GM21529 (cell line): ENCODE measurements at regions not wholly inside any gene's neighbourhood (a gene's known extent, or its start where the extent isn't known, plus 50 kb on each side); places are given as distances from the start of the nearest gene placed in this dataset.
"Not testable (repeated sequence)": the region's sequence is repeated elsewhere in the genome, so short reads cannot be mapped to it uniquely, and the experiment has no call there.

ENCODE experiments used
- ATAC-seq: cut with Tn5 transposase; IDR thresholded peaks from one replicate; pipeline ENCODE4 v1.9.1; 2021; ENCODE audit not compliant: unreplicated experiment

DNA sequence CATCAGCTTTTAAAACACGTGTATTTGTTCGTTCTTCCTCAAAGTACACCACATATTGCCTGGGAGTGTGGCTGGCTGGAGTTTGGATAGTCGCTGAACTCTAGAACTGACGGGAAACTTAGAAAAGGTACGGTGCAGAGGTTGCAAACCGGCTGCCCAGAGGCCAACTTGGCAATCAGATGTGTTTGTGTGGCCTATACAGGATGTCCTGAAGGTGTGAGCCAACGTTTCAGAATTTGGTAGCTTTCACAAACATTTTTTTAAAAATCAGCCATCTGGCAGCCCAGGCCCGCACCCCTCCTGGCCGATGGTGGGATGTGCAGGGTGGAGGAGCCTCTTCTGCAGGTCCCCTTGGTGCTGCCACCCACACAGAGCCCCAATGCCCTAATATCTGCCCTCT is 73.6 kb upstream of the SLC25A33 start:
- ATAC-seq, result no peak

DNA sequence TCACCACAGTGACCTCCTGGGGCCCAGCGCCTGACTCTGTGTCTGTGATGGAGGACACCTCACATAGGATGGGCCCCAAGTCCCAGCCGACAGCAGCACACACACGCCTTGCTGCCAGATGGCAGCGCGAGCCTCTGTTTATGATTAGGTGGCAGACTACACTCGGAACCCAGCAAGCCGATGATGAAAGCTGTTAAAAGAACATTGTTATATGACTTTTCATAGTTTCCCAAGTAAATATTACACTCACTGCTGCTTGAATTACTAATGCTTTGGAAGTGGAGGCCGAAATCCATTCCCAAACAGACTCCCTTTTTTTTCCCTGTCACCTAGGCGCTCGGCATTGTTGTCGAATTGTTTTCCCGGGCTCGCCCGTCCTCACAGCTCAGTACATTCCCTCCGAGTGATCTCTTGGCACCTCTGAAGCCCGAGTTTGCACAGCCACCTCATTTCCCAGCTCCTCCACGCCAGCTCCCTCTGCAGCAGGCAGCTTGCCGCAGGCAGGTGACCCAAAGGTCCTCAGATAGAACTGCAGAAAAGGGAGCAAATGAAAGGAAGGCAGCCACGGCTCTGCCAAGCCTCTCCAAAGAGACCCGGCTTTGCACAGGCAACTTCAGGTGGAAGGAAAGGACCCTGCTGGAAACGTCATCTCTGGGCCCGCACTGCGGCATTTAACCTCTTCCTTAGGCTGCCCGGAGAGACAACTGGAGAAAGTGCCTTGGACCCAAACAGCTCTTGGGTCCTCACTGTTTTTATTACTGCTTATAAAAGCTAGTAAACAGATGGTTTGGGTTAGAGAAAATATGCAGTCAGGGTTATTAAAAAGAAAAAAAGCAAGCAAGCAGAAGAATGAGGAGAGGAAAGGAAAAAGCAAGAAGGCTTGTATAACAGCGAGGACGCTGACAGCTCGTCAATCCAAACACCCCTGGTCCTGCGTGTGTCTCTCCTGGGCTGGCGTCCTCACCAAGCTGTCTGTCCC is 72.2 kb upstream of the SLC25A33 start:
- ATAC-seq, result no peak

GRCh38 chr1:9469882-9470281 is 69.4 kb upstream of the SLC25A33 start:
- ATAC-seq, result not testable (repeated sequence)

GRCh38 chr1:9471679-9472078 is 67.6 kb upstream of the SLC25A33 start:
- ATAC-seq, result no peak

- no peak for ATAC-seq
Measured at GRCh38 chr1:9472386-9473031, 66.8 kb upstream of the SLC25A33 start.

DNA sequence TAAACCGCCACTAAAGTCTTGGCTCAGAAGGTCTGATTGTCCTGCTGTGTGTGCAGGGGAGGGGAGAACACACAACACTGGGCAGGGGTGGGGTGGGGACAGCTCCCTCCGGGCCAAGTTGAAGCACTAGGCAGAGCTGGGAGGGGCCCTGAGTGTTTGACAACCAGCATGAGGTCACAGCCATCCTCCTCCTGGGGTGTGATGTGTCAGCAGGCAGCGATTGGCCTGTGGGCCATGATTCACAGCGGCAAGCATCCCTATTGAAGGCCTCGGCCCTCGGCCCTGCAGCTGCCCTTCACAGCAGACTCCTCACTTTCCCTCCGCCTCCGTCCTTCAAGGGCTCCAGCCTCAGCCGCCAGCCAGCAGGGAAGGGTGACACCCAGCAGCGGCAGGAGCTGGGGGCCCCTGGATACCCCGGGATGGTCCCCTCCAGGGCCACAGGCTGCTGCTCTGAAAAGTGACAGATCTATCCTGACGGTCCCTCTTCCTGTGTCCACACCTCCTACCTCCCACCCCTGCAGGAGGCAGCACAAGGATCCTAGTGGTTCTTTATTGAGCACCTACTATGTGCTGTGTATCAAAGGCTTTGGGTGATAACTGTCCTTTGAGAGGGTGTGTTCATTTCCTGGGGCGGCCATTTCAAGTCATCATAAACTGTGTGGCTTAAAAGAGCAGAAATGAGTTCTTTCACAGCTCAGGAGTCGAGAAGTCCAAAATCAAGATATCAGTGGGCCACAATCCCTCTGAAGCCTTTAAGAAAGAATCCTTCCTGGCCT is 66.0 kb upstream of the SLC25A33 start:
- ATAC-seq, result no peak

DNA sequence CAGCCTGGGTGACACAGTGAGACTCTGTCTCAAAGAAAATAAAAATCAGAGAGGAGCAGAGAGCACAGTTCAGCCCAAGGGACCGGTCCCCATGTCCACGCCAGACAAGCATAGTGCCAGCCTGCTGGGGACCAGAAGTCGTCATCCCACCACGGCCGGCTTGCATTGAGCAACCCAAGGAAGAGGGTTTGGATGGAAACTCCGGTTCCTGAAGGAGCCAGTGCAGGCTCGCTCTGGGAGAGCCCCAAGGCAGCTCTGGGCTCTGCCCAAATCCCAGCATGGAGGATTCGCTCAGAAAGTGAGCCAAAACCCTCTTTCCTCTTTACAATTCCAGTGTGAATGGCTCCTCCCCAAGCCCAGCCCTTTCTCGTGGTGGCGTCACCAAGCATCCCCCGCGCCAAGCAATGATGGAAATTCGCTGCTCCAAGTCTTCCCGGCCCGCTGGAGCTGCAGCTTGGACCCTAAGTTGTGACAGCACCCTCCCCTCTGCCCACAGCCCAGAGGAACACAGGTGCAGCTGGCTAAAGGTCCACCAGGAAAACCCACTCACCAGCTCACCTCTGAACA is 64.1 kb upstream of the SLC25A33 start:
- no peak for ATAC-seq

DNA sequence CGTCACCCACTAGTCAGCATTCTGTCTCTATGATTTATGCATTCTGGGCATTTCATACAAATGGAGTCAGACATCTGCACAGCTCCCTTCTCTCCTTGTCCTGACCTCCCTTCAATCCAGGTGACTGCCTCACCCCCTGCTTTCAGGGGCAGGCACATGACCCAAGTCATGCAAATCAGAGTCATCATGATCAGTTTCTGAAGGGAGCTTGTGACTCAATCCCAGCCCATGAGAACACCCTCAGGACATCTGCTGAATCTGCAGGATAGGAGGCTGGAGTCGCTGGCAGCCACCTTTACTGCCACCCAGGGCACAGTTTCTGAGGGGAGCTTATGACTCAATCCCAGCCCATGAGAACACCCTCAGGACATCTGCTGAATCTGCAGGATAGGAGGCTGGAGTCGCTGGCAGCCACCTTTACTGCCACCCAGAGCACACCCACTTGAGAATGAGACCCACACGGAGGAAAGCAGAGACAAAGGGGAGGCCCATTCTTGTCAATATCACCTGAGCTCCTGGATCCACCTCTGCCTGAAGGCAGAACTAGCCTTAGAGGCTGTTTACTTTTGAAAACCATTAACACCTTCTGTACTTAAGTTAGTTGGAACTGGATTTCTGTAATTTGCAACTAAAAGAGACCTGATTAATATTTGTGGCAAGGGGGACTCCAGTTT is 62.3 kb upstream of the SLC25A33 start:
- ATAC-seq, result no peak

- no peak for ATAC-seq
Measured at GRCh38 chr1:9477535-9477934, 61.7 kb upstream of the SLC25A33 start.

DNA sequence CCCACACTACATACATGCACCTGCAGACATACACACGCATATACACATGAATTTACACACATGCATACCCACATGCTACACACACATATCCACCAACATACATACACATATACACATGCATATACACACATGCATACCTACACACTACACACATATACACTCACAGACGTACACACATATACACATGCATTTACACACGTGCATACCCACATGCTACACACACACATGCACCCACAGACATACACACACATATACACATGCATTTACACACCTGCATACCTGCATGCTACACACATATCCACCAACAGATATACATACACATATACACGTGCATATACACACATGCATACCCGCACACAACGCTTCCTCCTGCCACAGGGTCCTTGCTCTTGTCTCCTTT is 61.2 kb upstream of the SLC25A33 start:
- no peak for ATAC-seq

DNA sequence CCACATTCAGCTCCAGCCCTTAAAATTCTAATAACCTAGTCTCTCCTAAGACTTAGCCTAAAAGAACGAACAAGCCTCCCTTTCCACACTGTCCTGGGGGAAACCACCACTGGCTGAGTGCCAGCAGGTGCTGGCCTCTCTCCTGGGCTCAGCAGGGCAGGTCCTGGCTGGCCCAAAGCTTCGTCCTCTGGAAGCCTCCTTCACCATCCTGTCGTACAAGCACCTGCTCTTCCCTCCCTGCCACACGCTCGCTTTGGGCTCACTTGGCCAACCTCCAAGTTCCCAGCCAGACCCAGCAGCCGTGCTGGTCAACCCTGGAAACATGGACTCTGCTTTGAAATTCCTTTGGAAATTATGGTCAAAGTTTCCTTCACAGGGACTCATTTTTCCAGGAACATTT is 58.2 kb upstream of the SLC25A33 start:
- no peak for ATAC-seq

GRCh38 chr1:9482403-9482802 is 56.9 kb upstream of the SLC25A33 start:
- ATAC-seq, result no peak

DNA sequence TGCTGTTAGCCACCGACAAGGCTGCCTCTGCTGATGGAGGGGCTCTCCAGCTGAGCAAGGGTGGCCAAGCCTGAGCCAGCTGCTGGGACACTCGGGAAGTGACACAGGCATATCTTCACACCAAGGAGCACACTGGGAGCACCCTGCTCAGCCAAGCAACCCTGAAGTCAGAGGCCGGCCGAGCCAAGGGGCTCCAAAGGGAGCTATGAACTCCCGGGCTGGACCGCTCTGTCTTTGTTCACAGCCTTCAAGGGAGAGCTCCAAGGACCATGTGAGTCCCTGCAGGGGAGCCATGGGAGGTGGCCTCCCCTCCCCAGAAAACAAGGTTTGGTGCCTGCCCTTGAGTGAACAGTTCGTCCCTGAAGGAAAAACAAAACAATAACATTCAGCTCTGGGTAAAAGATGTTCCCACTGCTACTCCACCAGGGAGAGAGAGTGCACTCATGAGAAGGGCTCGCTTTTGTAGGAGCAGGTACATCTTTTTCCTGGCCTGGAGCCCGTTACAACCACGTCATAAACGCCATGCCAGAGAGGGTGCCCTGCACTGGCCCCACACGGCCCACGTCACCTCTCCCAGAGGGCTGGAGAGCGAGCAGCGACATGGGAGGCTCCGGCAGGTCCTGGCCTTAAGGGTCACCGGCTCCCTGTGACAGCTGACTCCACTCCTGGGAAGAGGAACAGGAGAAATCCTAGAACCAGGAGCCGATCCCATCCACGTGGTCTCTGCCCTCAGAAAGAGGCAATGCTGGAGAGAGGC is 56.3 kb upstream of the SLC25A33 start:
- ATAC-seq, result no peak

DNA sequence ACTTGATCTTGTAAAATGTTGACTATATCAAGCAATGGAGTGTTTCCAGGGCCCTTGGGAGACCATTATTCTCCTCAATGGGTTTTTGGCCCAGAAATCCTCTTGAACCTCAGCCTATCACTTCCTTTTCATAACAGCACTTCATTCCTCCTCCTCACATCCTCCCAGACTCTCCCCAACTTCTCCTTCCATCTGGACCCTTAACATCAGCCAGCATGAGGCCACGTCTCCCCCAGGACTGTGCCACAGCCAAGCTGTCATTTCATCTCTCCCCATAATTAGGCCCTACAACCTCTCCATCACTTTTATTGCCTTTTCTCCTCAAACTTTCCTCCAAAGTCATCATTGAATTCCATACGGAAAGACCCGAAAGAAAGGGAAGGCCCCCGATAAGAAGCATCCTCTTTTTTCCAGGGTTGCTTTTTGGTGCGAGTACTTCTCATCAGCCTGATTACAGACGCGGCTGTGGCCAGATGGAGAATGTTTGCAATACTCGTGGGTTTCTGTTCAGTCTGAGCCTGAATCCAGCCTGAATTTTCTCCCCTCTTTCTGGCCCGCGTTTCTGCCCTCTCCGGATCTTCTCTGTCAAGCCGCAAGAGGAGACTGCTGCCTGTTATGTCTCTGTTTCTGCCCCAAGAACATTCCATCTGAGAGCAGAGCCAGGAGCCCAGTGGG is 52.7 kb upstream of the SLC25A33 start:
- ATAC-seq, result no peak
